ENCODE measurements at regions not wholly inside any gene's neighbourhood (a gene's known extent, or its start where the extent isn't known, plus 50 kb on each side); places are given as distances from the start of the nearest gene placed in this dataset.

- Mint-ChIP-seq H3K27me3 (ENCODE audit: low read depth) (no peaks in the 10 kb centered on the region), H3K27ac (ENCODE audit: unreplicated experiment) (no peak overlapping the region), H3K4me1 (ENCODE audit: low read depth) (peaks cover 18% of the 10 kb centered on the region), H3K4me3 (ENCODE audit: unreplicated experiment) (no peak overlapping the region), H3K36me3 (ENCODE audit: low read depth) (no peaks in the 10 kb centered on the region), H3K9me3 (ENCODE audit: low read depth) (no peaks in the 10 kb centered on the region)
- TF ChIP-seq CTCF (IDR thresholded peaks at IDR 0.05) = no peak
- DNase-seq (ENCODE audit: low spot score) = no peak
Measured at GRCh38 chr6:74167511-74167910, 471.5 kb downstream of the CD109 start.

GRCh38 chr6:74166849-74167248 lies 470.8 kb downstream of the CD109 start:
- DNase-seq (ENCODE audit: low spot score) = no peak
- TF ChIP-seq CTCF (IDR thresholded peaks at IDR 0.05) = no peak
- H3K27me3 Mint-ChIP-seq (ENCODE audit: low read depth) = no peaks in the 10 kb centered on the region
- H3K4me1 Mint-ChIP-seq (ENCODE audit: low read depth) = peaks cover 18% of the 10 kb centered on the region
- H3K27ac Mint-ChIP-seq (ENCODE audit: unreplicated experiment) = no peak overlapping the region
- H3K9me3 Mint-ChIP-seq (ENCODE audit: low read depth) = no peaks in the 10 kb centered on the region
- no peaks in the 10 kb centered on the region for H3K36me3 Mint-ChIP-seq (ENCODE audit: low read depth)
- H3K4me3 Mint-ChIP-seq (ENCODE audit: unreplicated experiment) = no peak overlapping the region

GRCh38 chr6:74161380-74161779 lies 465.4 kb downstream of the CD109 start:
- H3K27ac Mint-ChIP-seq (ENCODE audit: unreplicated experiment) = no peak overlapping the region
- H3K9me3 Mint-ChIP-seq (ENCODE audit: low read depth) = peaks cover 14% of the 10 kb centered on the region
- no peaks in the 10 kb centered on the region for H3K36me3 Mint-ChIP-seq (ENCODE audit: low read depth)
- TF ChIP-seq CTCF (IDR thresholded peaks at IDR 0.05) = no peak
- no peak overlapping the region for H3K4me3 Mint-ChIP-seq (ENCODE audit: unreplicated experiment)
- DNase-seq (ENCODE audit: low spot score) = no peak
- H3K4me1 Mint-ChIP-seq (ENCODE audit: low read depth) = no peaks in the 10 kb centered on the region
- no peaks in the 10 kb centered on the region for H3K27me3 Mint-ChIP-seq (ENCODE audit: low read depth)

GRCh38 chr6:74152096-74152675 lies 456.2 kb downstream of the CD109 start:
- Mint-ChIP-seq H3K4me3 (ENCODE audit: unreplicated experiment) (no peak overlapping the region), H3K4me1 (ENCODE audit: low read depth) (no peaks in the 10 kb centered on the region), H3K27ac (ENCODE audit: unreplicated experiment) (no peak overlapping the region), H3K27me3 (ENCODE audit: low read depth) (no peaks in the 10 kb centered on the region), H3K36me3 (ENCODE audit: low read depth) (peaks cover 3% of the 10 kb centered on the region), H3K9me3 (ENCODE audit: low read depth) (no peaks in the 10 kb centered on the region)
- no peak for DNase-seq (ENCODE audit: low spot score)
- TF ChIP-seq CTCF (IDR thresholded peaks at IDR 0.05) = no peak

GRCh38 chr6:74145931-74146330 lies 449.9 kb downstream of the CD109 start:
- peaks cover 3% of the 10 kb centered on the region for H3K27me3 Mint-ChIP-seq (ENCODE audit: low read depth)
- no peak for TF ChIP-seq CTCF (IDR thresholded peaks at IDR 0.05)
- H3K4me3 Mint-ChIP-seq (ENCODE audit: unreplicated experiment) = no peak overlapping the region
- H3K9me3 Mint-ChIP-seq (ENCODE audit: low read depth) = no peaks in the 10 kb centered on the region
- DNase-seq (ENCODE audit: low spot score) = no peak
- no peak overlapping the region for H3K27ac Mint-ChIP-seq (ENCODE audit: unreplicated experiment)
- no peaks in the 10 kb centered on the region for H3K4me1 Mint-ChIP-seq (ENCODE audit: low read depth)
- H3K36me3 Mint-ChIP-seq (ENCODE audit: low read depth) = peaks cover 3% of the 10 kb centered on the region

Data from chondrocyte (in vitro differentiated cells).